Sigmoid colon (tissue), 6 donors: ENCODE measurements at regions not wholly inside any gene's neighbourhood (a gene's known extent, or its start where the extent isn't known, plus 50 kb on each side); places are given as distances from the start of the nearest gene placed in this dataset.

Experiments used
- DNase-seq: peaks from one replicate; pipeline ENCODE4 v3.0.0-alpha.2; 2019
- H3K27ac ChIP-seq, 4 donors: fragments of 200-600 bp; sonication (generic); one replicate each; pipeline ENCODE4 v1.5.1; 2016 to 2019; ENCODE audit warnings: mild to moderate bottlenecking in 1 of 4
- H3K27me3 ChIP-seq, 3 donors: fragments of 200-600 bp; sonication (generic); one replicate each; pipeline ENCODE4 v1.5.1; 2019; ENCODE audit warnings: mild to moderate bottlenecking in 1 of 3
- H3K36me3 ChIP-seq, 4 donors: fragments of 200-600 bp; sonication (generic); one replicate each; pipeline ENCODE4 v1.5.1; 2016 to 2019
- H3K4me1 ChIP-seq, 4 donors: fragments of 200-600 bp; sonication (generic); one replicate each; pipeline ENCODE4 v1.5.1; 2017 to 2019
- H3K4me3 ChIP-seq, 4 donors: fragments of 200-600 bp; sonication (generic); one replicate each; pipeline ENCODE4 v1.5.1; 2017 to 2019; ENCODE audit warnings: mild to moderate bottlenecking in 2 of 4, moderate library complexity in 1 of 4
- H3K9me3 ChIP-seq, 4 donors: fragments of 200-600 bp in 3 of 4; sonication (generic) in 3 of 4; one replicate each; pipeline versions ENCODE4 v1.5.1 to v1.6.1; 2013 to 2019
- CTCF ChIP-seq, 4 experiments: fragments of 450-650 bp in 3 of 4; fragments of 200-600 bp in 1 of 4; IDR thresholded peaks; one replicate each; pipeline ENCODE4 v1.5.1; 2016 to 2019; ENCODE audit warnings: antibody characterized with exemption in 4 of 4, mild to moderate bottlenecking in 3 of 4, moderate library complexity in 2 of 4
- EP300 ChIP-seq, 4 donors: sonication (generic); formaldehyde crosslinking; IDR thresholded peaks; one replicate each; pipeline ENCODE4 v1.6.1; 2017; ENCODE audit warnings: antibody characterized with exemption in 4 of 4
- POLR2A ChIP-seq, 2 donors: fragments of 450-650 bp; IDR thresholded peaks; one replicate each; pipeline ENCODE4 v1.6.1; 2016; ENCODE audit warnings: antibody characterized with exemption in 2 of 2, mild to moderate bottlenecking in 2 of 2, moderate library complexity in 2 of 2
- POLR2AphosphoS5 ChIP-seq, 4 donors: sonication (generic); formaldehyde crosslinking; IDR thresholded peaks; one replicate each; pipeline ENCODE4 v1.6.1; 2017; ENCODE audit warnings: antibody characterized with exemption in 4 of 4
- WGBS, 2 donors: extraction: QIAGEN DNeasy Blood & Tissue Kit; methylation state at CpG; one replicate each; pipeline ENCODE4 v1.1.7; 2013; 5-methylcytosine and 5-hydroxymethylcytosine counted together
- intact Hi-C: fragments of 100-400 bp; cut with DNase I; formaldehyde crosslinking; loops from one replicate; pipeline ENCODE4 v1.15.1; 2023
- donor health status: healthy with polysubstance abuse.
- donor health status: healthy.

- intact Hi-C loops = no loop called here
- H3K36me3 ChIP-seq = no peaks in the 10 kb centered on the region
- 88 to 89% methylated on average over 4 of the region's 4 CpGs for WGBS, 2 donors
- no peak for DNase-seq
- no peak overlapping the region for H3K27ac ChIP-seq
- H3K27me3 ChIP-seq = no peaks in the 10 kb centered on the region
- H3K4me3 ChIP-seq = no peak overlapping the region
- H3K4me1 ChIP-seq = no peaks in the 10 kb centered on the region
- H3K9me3 ChIP-seq = no peaks in the 10 kb centered on the region
- TF ChIP-seq CTCF (IDR thresholded peaks at IDR 0.05) (no peak), EP300 (IDR thresholded peaks at IDR 0.05) (no peak), POLR2AphosphoS5 (IDR thresholded peaks at IDR 0.05) (no peak), POLR2A (IDR thresholded peaks at IDR 0.05) (no peak)
Observed at GRCh38 chr2:129727286-129727685, 252.2 kb upstream of the RAB6C start.

DNA sequence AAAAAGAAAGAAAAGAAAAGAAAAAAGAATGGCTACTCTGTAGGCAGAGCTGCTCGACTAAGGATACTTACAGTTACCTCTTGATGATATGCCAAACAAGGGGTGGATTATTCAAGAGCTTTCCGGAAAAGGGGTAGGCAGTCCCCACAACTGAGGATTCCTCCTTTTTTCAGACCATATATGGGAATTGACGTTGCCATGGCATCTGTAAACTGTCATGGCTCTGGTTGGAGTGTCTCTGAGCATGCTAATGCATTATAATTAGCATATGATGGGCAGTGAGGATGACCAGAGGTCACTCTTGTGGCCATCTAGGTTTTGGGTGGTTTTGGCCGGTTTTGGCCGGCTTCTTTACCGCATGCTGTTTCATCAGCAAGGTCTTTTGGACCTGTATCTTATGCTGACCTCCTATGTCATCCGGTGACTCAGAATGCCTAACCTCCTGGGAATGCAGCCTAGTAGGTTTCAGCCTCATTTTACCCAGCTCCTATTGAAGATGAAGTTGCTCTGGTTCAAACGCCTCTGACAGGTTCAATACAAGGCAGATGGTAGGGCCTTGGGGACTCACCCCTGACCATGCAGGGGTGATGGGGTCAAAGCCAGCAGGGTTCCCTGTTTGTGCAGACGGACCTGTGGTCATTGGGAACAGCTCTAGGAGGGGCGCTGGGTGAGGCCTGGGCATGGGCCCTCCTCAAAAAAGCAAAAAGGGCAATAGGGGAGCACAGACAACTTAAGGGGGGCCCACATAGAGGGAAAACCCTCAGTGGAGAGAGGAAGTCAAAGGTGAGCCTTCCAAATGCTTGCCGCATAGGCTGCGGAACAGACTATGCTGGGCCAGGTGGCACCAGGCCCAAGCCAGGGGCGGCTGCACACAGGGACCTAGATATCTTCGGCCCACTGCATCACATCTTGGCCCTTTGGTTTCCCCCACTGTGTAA lies 251.2 kb upstream of the RAB6C start:
- Histone ChIP-seq H3K27ac (no peak overlapping the region), H3K4me3 (no peak overlapping the region), H3K27me3 (no peaks in the 10 kb centered on the region), H3K9me3 (no peaks in the 10 kb centered on the region), H3K36me3 (no peaks in the 10 kb centered on the region), H3K4me1 (no peaks in the 10 kb centered on the region)
- no peak for DNase-seq
- TF ChIP-seq EP300 (IDR thresholded peaks at IDR 0.05) (no peak), POLR2AphosphoS5 (IDR thresholded peaks at IDR 0.05) (no peak), CTCF (IDR thresholded peaks at IDR 0.05) (no peak), POLR2A (IDR thresholded peaks at IDR 0.05) (no peak)
- intact Hi-C loops = no loop called here
- 89 to 91% methylated on average over 14 of the region's 14 CpGs for WGBS, 2 donors

GRCh38 chr2:129729011-129729410 lies 250.5 kb upstream of the RAB6C start:
- 90 to 93% methylated on average over 9 of the region's 9 CpGs for WGBS, 2 donors
- no peak overlapping the region for H3K27ac ChIP-seq
- no peaks in the 10 kb centered on the region for H3K36me3 ChIP-seq
- no peak overlapping the region for H3K4me3 ChIP-seq
- intact Hi-C loops = no loop called here
- TF ChIP-seq EP300 (IDR thresholded peaks at IDR 0.05) = no peak
- no peak for TF ChIP-seq POLR2AphosphoS5 (IDR thresholded peaks at IDR 0.05)
- TF ChIP-seq CTCF (IDR thresholded peaks at IDR 0.05) = no peak
- TF ChIP-seq POLR2A (IDR thresholded peaks at IDR 0.05) = no peak
- no peaks in the 10 kb centered on the region for H3K9me3 ChIP-seq
- no peaks in the 10 kb centered on the region for H3K27me3 ChIP-seq
- H3K4me1 ChIP-seq = no peaks in the 10 kb centered on the region
- DNase-seq = no peak

DNA sequence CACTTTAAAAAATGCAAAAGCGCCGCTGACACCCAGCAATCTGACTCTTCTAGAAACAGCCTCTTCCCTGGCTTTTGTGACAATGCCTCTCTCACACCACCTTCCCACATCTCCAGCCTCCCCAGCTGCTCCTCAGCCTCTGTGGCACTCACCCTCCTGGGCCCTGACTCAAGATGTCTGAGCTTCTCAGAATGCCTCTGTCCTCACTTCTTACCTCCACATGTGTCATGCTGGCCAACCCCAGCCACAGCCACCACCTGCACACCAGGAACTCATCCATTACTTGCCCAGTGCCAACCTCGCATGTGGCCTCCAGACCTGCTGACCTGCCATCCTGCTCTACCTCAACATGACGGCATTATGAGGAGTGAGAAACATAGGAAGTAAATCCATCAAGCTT lies 249.8 kb upstream of the RAB6C start:
- H3K27me3 ChIP-seq = no peaks in the 10 kb centered on the region
- TF ChIP-seq CTCF (IDR thresholded peaks at IDR 0.05) (no peak), EP300 (IDR thresholded peaks at IDR 0.05) (no peak), POLR2A (IDR thresholded peaks at IDR 0.05) (no peak), POLR2AphosphoS5 (IDR thresholded peaks at IDR 0.05) (no peak)
- H3K9me3 ChIP-seq = no peaks in the 10 kb centered on the region
- no peak overlapping the region for H3K27ac ChIP-seq
- DNase-seq = no peak
- H3K4me3 ChIP-seq = no peak overlapping the region
- no peaks in the 10 kb centered on the region for H3K36me3 ChIP-seq
- 88 to 92% methylated on average over 4 of the region's 4 CpGs for WGBS, 2 donors
- H3K4me1 ChIP-seq = no peaks in the 10 kb centered on the region
- intact Hi-C loops = no loop called here
